H9 (cell line): ENCODE measurements at regions not wholly inside any gene's neighbourhood (a gene's known extent, or its start where the extent isn't known, plus 50 kb on each side); places are given as distances from the start of the nearest gene placed in this dataset.

ENCODE experiments used
- DNase-seq: peaks from one replicate; pipeline ENCODE4 v3.0.0-alpha.2; 2017
- H2AFZ ChIP-seq: one replicate; pipeline ENCODE4 v1.6.1; 2013; ENCODE audit warnings: mild to moderate bottlenecking, low read length, control low read depth, moderate library complexity
- H2AK5ac ChIP-seq: 2 replicates; pipeline ENCODE4 v1.6.1; 2013; ENCODE audit warnings: low read length, control low read depth, mixed read lengths; ENCODE audit not compliant: insufficient read length
- H2BK120ac ChIP-seq: one replicate; pipeline ENCODE4 v1.6.1; 2013; ENCODE audit warnings: low read depth, mild to moderate bottlenecking, low read length, control low read depth, inconsistent platforms; ENCODE audit not compliant: poor library complexity, severe bottlenecking
- H2BK12ac ChIP-seq: 2 replicates; pipeline ENCODE4 v1.6.1; 2013; ENCODE audit warnings: low read length, control low read depth, mixed read lengths, low read depth; ENCODE audit not compliant: insufficient read length
- H2BK15ac ChIP-seq: 2 replicates; pipeline ENCODE4 v1.6.1; 2013; ENCODE audit warnings: low read depth, low read length, control low read depth
- H2BK20ac ChIP-seq: one replicate; pipeline ENCODE4 v1.6.1; 2013; ENCODE audit warnings: low read depth, mild to moderate bottlenecking, low read length, control low read depth, inconsistent platforms; ENCODE audit not compliant: poor library complexity, severe bottlenecking
- H2BK5ac ChIP-seq: 2 replicates; pipeline ENCODE4 v1.6.1; 2013; ENCODE audit warnings: low read length, control low read depth, mixed read lengths; ENCODE audit not compliant: insufficient read length
- H3K14ac ChIP-seq: 2 replicates; pipeline ENCODE4 v1.6.1; 2013; ENCODE audit warnings: low read length, control low read depth; ENCODE audit not compliant: insufficient read depth
- H3K18ac ChIP-seq: 2 replicates; pipeline ENCODE4 v1.6.1; 2013; ENCODE audit warnings: low read depth, mild to moderate bottlenecking, mixed read lengths, low read length, control low read depth; ENCODE audit not compliant: insufficient read length
- H3K23ac ChIP-seq: 2 replicates; pipeline ENCODE4 v1.6.1; 2013; ENCODE audit warnings: low read length, control low read depth, mixed read lengths, low read depth; ENCODE audit not compliant: insufficient read length
- H3K23me2 ChIP-seq: 2 replicates; pipeline ENCODE4 v1.6.1; 2013; ENCODE audit warnings: low read depth, mild to moderate bottlenecking, mixed read lengths, low read length, control low read depth; ENCODE audit not compliant: insufficient read length, poor library complexity, severe bottlenecking
- H3K27ac ChIP-seq: 2 replicates; pipeline ENCODE4 v1.5.1; 2013; ENCODE audit warnings: low read length, control low read depth, mixed read lengths, low read depth; ENCODE audit not compliant: insufficient read length
- H3K27me3 ChIP-seq: 2 replicates; pipeline ENCODE4 v1.6.1; 2013; ENCODE audit warnings: low read length, control low read depth, inconsistent platforms; ENCODE audit not compliant: insufficient read depth
- H3K4ac ChIP-seq: 2 replicates; pipeline ENCODE4 v1.6.1; 2013; ENCODE audit warnings: low read depth, mild to moderate bottlenecking, control low read depth, inconsistent platforms, low read length, moderate library complexity
- H3K4me1 ChIP-seq: 2 replicates; pipeline ENCODE4 v1.6.1; 2013; ENCODE audit warnings: low read length, control low read depth, inconsistent platforms; ENCODE audit not compliant: insufficient read depth
- H3K4me2 ChIP-seq: 2 replicates; pipeline ENCODE4 v1.6.1; 2013; ENCODE audit warnings: low read length, control low read depth, mixed read lengths; ENCODE audit not compliant: insufficient read length, insufficient read depth
- H3K56ac ChIP-seq: 2 replicates; pipeline ENCODE4 v1.6.1; 2013; ENCODE audit warnings: low read depth, mild to moderate bottlenecking, mixed read lengths, low read length, control low read depth; ENCODE audit not compliant: insufficient read length
- H3K79me1 ChIP-seq: 2 replicates; pipeline ENCODE4 v1.6.1; 2013; ENCODE audit warnings: low read depth, mild to moderate bottlenecking, moderate library complexity, low read length, control low read depth, inconsistent platforms; ENCODE audit not compliant: insufficient read depth, poor library complexity, severe bottlenecking
- H3K79me2 ChIP-seq: 2 replicates; pipeline ENCODE4 v1.6.1; 2013; ENCODE audit warnings: low read length, control low read depth, inconsistent platforms; ENCODE audit not compliant: insufficient read depth
- H3K9ac ChIP-seq: 2 replicates; pipeline ENCODE4 v1.6.1; 2013; ENCODE audit warnings: low read length, control low read depth, mixed read lengths; ENCODE audit not compliant: insufficient read length; ENCODE audit errors: extremely low read depth
- H3K9me3 ChIP-seq: one replicate; pipeline ENCODE4 v1.6.1; 2013; ENCODE audit warnings: low read depth, low read length, inconsistent platforms; ENCODE audit not compliant: control insufficient read depth
- H3T11ph ChIP-seq: one replicate; pipeline ENCODE4 v1.6.1; 2013; ENCODE audit warnings: mild to moderate bottlenecking, low read length, control low read depth, inconsistent platforms
- H4K20me1 ChIP-seq: one replicate; pipeline ENCODE4 v1.6.1; 2013; ENCODE audit not compliant: control insufficient read depth, insufficient read length, insufficient read depth
- H4K5ac ChIP-seq: 2 replicates; pipeline ENCODE4 v1.6.1; 2013; ENCODE audit warnings: low read depth, mild to moderate bottlenecking, mixed read lengths, low read length, control low read depth; ENCODE audit not compliant: insufficient read length
- H4K8ac ChIP-seq: replicated peaks from 2 replicates; pipeline ENCODE4 v1.6.1; 2013; ENCODE audit warnings: low read length, control low read depth, mixed read lengths, low read depth; ENCODE audit not compliant: insufficient read length
- H4K91ac ChIP-seq: 2 replicates; pipeline ENCODE4 v1.6.1; 2013; ENCODE audit warnings: low read depth, mild to moderate bottlenecking, moderate library complexity, mixed read lengths, low read length, control low read depth; ENCODE audit not compliant: insufficient read length
- H3K27ac Mint-ChIP-seq, 3 experiments: 2 replicates in 2 of 3; 3 replicates in 1 of 3; pipeline ENCODE4 v1.8.0; 2020 to 2021; ENCODE audit warnings: mixed read lengths in 3 of 3, mild to moderate bottlenecking in 1 of 3, moderate library complexity in 1 of 3
- H3K27me3 Mint-ChIP-seq: 2 replicates; pipeline ENCODE4 v1.8.0; 2021; ENCODE audit warnings: low read depth, mild to moderate bottlenecking, moderate library complexity, mixed read lengths
- H3K36me3 Mint-ChIP-seq, 3 experiments: 2 replicates in 2 of 3; 3 replicates in 1 of 3; pipeline ENCODE4 v1.8.0; 2020 to 2021; ENCODE audit warnings: low read depth in 3 of 3, mixed read lengths in 3 of 3; ENCODE audit not compliant: insufficient read depth in 1 of 3
- H3K4me1 Mint-ChIP-seq, 2 experiments: 2 replicates each; pipeline ENCODE4 v1.8.0; 2020; ENCODE audit warnings: mixed read lengths in 2 of 2
- H3K4me3 Mint-ChIP-seq, 2 experiments: 2 replicates in 1 of 2; 3 replicates in 1 of 2; pipeline ENCODE4 v1.8.0; 2020 to 2021; ENCODE audit warnings: mild to moderate bottlenecking in 2 of 2, mixed read lengths in 2 of 2, moderate library complexity in 1 of 2
- H3K9me3 Mint-ChIP-seq, 2 experiments: 2 replicates in 1 of 2; 3 replicates in 1 of 2; pipeline ENCODE4 v1.8.0; 2020; ENCODE audit warnings: mild to moderate bottlenecking in 2 of 2, mixed read lengths in 2 of 2, moderate library complexity in 1 of 2
- CTCF ChIP-seq: fragments of 200-600 bp; sonication (generic); conservative IDR thresholded peaks from 3 replicates; pipeline ENCODE4 v1.8.0; 2021; ENCODE audit warnings: antibody characterized with exemption, mild to moderate bottlenecking
- WGBS: extraction: QIAGEN DNeasy Blood & Tissue Kit; methylation state at CpG from one replicate; pipeline ENCODE4 v1.1.7; 2013; ENCODE audit warnings: missing lambda C conversion rate, low lambda C conversion rate, mixed read lengths; ENCODE audit not compliant: insufficient read length; ENCODE audit errors: extremely low coverage; 5-methylcytosine and 5-hydroxymethylcytosine counted together

GRCh38 chr10:106133451-106133850 is 1031.1 kb downstream of the SORCS1 start:
- Histone ChIP-seq H2BK12ac (no peak overlapping the region), H2BK20ac (no peak overlapping the region), H3K27ac (no peak overlapping the region), H4K20me1 (no peaks in the 10 kb centered on the region), H3K9me3 (no peaks in the 10 kb centered on the region), H2BK120ac (no peak overlapping the region), H3K4me2 (no peak overlapping the region), H4K8ac (no peak overlapping the region), H3K23me2 (no peaks in the 10 kb centered on the region), H2AFZ (no peak overlapping the region), H4K5ac (no peak overlapping the region), H2AK5ac (no peak overlapping the region), H2BK5ac (no peak overlapping the region), H3K23ac (no peak overlapping the region), H3K14ac (no peak overlapping the region), H3K9ac (no peak overlapping the region), H3T11ph (no peak overlapping the region), H3K79me1 (no peaks in the 10 kb centered on the region), H4K91ac (no peak overlapping the region), H3K79me2 (no peaks in the 10 kb centered on the region), H3K18ac (no peak overlapping the region), H3K4me1 (no peaks in the 10 kb centered on the region), H3K27me3 (no peaks in the 10 kb centered on the region), H2BK15ac (no peak overlapping the region), H3K4ac (no peak overlapping the region), H3K56ac (no peak overlapping the region)
- Mint-ChIP-seq H3K9me3 (no peaks in the 10 kb centered on the region), H3K36me3 (no peaks in the 10 kb centered on the region), H3K27ac (no peak overlapping the region), H3K27me3 (no peaks in the 10 kb centered on the region), H3K4me3 (no peak overlapping the region), H3K4me1 (no peaks in the 10 kb centered on the region)
- no peak for TF ChIP-seq CTCF
- no CpG with 5 or more reads among the region's 2 CpGs for WGBS
- DNase-seq = no peak
